Hepatocyte (in vitro differentiated cells): ENCODE measurements at regions not wholly inside any gene's neighbourhood (a gene's known extent, or its start where the extent isn't known, plus 50 kb on each side); places are given as distances from the start of the nearest gene placed in this dataset.

Experiments used
- DNase-seq: peaks from one replicate; pipeline ENCODE4 v3.0.0-alpha.2; 2016; ENCODE audit warnings: low spot score
- H2AFZ ChIP-seq: fragments of 200-600 bp; sonication (generic); 2 replicates; pipeline ENCODE4 v1.6.0; 2016; ENCODE audit warnings: antibody characterized with exemption, mild to moderate bottlenecking
- H3K27ac ChIP-seq: fragments of 200-600 bp; sonication (generic); 2 replicates; pipeline ENCODE4 v1.5.1; 2016; ENCODE audit warnings: mild to moderate bottlenecking
- H3K27me3 ChIP-seq: fragments of 200-600 bp; sonication (generic); 2 replicates; pipeline ENCODE4 v1.6.1; 2016
- H3K36me3 ChIP-seq: fragments of 200-600 bp; sonication (generic); replicated peaks from 2 replicates; pipeline ENCODE4 v1.5.1; 2016; ENCODE audit warnings: low read depth; ENCODE audit not compliant: insufficient read depth
- H3K4me1 ChIP-seq: fragments of 200-600 bp; sonication (generic); 2 replicates; pipeline ENCODE4 v1.5.1; 2016; ENCODE audit warnings: mild to moderate bottlenecking, moderate library complexity; ENCODE audit not compliant: insufficient read depth
- H3K4me2 ChIP-seq: fragments of 200-600 bp; sonication (generic); 2 replicates; pipeline ENCODE4 v1.6.0; 2016
- H3K4me3 ChIP-seq: fragments of 200-600 bp; sonication (generic); 2 replicates; pipeline ENCODE4 v1.5.1; 2016; ENCODE audit warnings: mild to moderate bottlenecking
- H3K79me2 ChIP-seq: fragments of 200-600 bp; sonication (generic); 2 replicates; pipeline ENCODE4 v1.6.0; 2017; ENCODE audit warnings: mild to moderate bottlenecking
- H3K9me2 ChIP-seq: fragments of 200-600 bp; sonication (generic); replicated peaks from 2 replicates; pipeline ENCODE4 v1.6.0; 2017; ENCODE audit warnings: mild to moderate bottlenecking; ENCODE audit not compliant: insufficient read depth
- H3K9me3 ChIP-seq: fragments of 200-600 bp; sonication (generic); 2 replicates; pipeline ENCODE4 v1.5.1; 2016; ENCODE audit warnings: low read depth, mild to moderate bottlenecking
- H4K20me1 ChIP-seq: fragments of 200-600 bp; sonication (generic); 2 replicates; pipeline ENCODE4 v1.6.0; 2016; ENCODE audit warnings: mild to moderate bottlenecking; ENCODE audit not compliant: insufficient read depth, poor library complexity, severe bottlenecking
- CTCF ChIP-seq: fragments of 200-600 bp; sonication (generic); IDR thresholded peaks from 2 replicates; pipeline ENCODE4 v1.5.1; 2016; ENCODE audit warnings: antibody characterized with exemption, mild to moderate bottlenecking; ENCODE audit not compliant: poor library complexity
- EZH2 ChIP-seq: fragments of 200-600 bp; sonication (generic); IDR thresholded peaks from 2 replicates; pipeline ENCODE4 v1.6.1; 2016; ENCODE audit warnings: antibody characterized with exemption, mild to moderate bottlenecking, borderline replicate concordance
- EZH2phosphoT487 ChIP-seq: fragments of 200-600 bp; sonication (generic); IDR thresholded peaks from one replicate; pipeline ENCODE4 v1.6.1; 2018; ENCODE audit warnings: antibody characterized with exemption, mild to moderate bottlenecking, low read depth, moderate library complexity; ENCODE audit not compliant: unreplicated experiment, severe bottlenecking
- WGBS: methylation state at CpG from one replicate; pipeline ENCODE4 v1.1.6; 2016; ENCODE audit warnings: low lambda C conversion rate; ENCODE audit errors: missing lambda C conversion rate; 5-methylcytosine and 5-hydroxymethylcytosine counted together

- no peak for DNase-seq
- WGBS: 82% methylated on average over 6 of the region's 6 CpGs
- no peak for TF ChIP-seq CTCF
- Histone ChIP-seq H4K20me1 (no peaks in the 10 kb centered on the region), H3K9me3 (no peaks in the 10 kb centered on the region), H3K4me2 (no peak overlapping the region), H3K4me1 (no peaks in the 10 kb centered on the region), H3K4me3 (no peak overlapping the region), H3K27me3 (no peaks in the 10 kb centered on the region), H2AFZ (no peak overlapping the region), H3K36me3 (no peaks in the 10 kb centered on the region), H3K27ac (no peak overlapping the region), H3K9me2 (no peaks in the 10 kb centered on the region), H3K79me2 (no peaks in the 10 kb centered on the region)
Observed at GRCh38 chr16:79677799-79678530, 77.4 kb upstream of the MAF start.

GRCh38 chr16:79673635-79674034, 73.1 kb upstream of the MAF start:
- no peak for DNase-seq
- TF ChIP-seq CTCF (no peak), EZH2 (no peak), EZH2phosphoT487 (no peak)

GRCh38 chr16:79672524-79672923, 72.0 kb upstream of the MAF start:
- Histone ChIP-seq H4K20me1 (no peaks in the 10 kb centered on the region), H3K4me1 (no peaks in the 10 kb centered on the region), H3K79me2 (no peaks in the 10 kb centered on the region), H3K4me2 (no peak overlapping the region), H3K27me3 (no peaks in the 10 kb centered on the region), H3K9me3 (no peaks in the 10 kb centered on the region), H3K4me3 (no peak overlapping the region), H2AFZ (no peak overlapping the region), H3K27ac (no peak overlapping the region), H3K36me3 (no peaks in the 10 kb centered on the region), H3K9me2 (no peaks in the 10 kb centered on the region)
- DNase-seq: no peak
- TF ChIP-seq CTCF: no peak
- no peak for TF ChIP-seq EZH2
- TF ChIP-seq EZH2phosphoT487: no peak
- WGBS: 82% methylated on average over 2 of the region's 2 CpGs

More at GRCh38 chr16:79673635-79674034, 73.1 kb upstream of the MAF start:
- H3K27me3 ChIP-seq: no peaks in the 10 kb centered on the region
- no peak overlapping the region for H3K27ac ChIP-seq
- no peaks in the 10 kb centered on the region for H3K9me2 ChIP-seq
- no peaks in the 10 kb centered on the region for H3K9me3 ChIP-seq
- H3K79me2 ChIP-seq: no peaks in the 10 kb centered on the region
- no peaks in the 10 kb centered on the region for H3K36me3 ChIP-seq
- no peak overlapping the region for H2AFZ ChIP-seq
- 80% methylated on average over 3 of the region's 3 CpGs for WGBS
- no peaks in the 10 kb centered on the region for H3K4me1 ChIP-seq
- H4K20me1 ChIP-seq: no peaks in the 10 kb centered on the region
- H3K4me3 ChIP-seq: no peak overlapping the region
- H3K4me2 ChIP-seq: no peak overlapping the region

- no peak overlapping the region for H2AFZ ChIP-seq
- no peak overlapping the region for H3K4me2 ChIP-seq
- no peak for DNase-seq
- no peaks in the 10 kb centered on the region for H3K4me1 ChIP-seq
- H3K27ac ChIP-seq: no peak overlapping the region
- H4K20me1 ChIP-seq: no peaks in the 10 kb centered on the region
- no peak for TF ChIP-seq EZH2
- no peak for TF ChIP-seq EZH2phosphoT487
- no peak for TF ChIP-seq CTCF
- no peak overlapping the region for H3K4me3 ChIP-seq
- no peaks in the 10 kb centered on the region for H3K36me3 ChIP-seq
- no peaks in the 10 kb centered on the region for H3K27me3 ChIP-seq
- H3K9me3 ChIP-seq: no peaks in the 10 kb centered on the region
- WGBS: 72% methylated on average over 4 of the region's 4 CpGs
- no peaks in the 10 kb centered on the region for H3K79me2 ChIP-seq
- H3K9me2 ChIP-seq: no peaks in the 10 kb centered on the region
Observed at GRCh38 chr16:79668502-79668901, 68.0 kb upstream of the MAF start.
